HEK293 (cell line): ENCODE measurements at regions not wholly inside any gene's neighbourhood (a gene's known extent, or its start where the extent isn't known, plus 50 kb on each side); places are given as distances from the start of the nearest gene placed in this dataset.

Experiments used
- GLI4 ChIP-seq: fragments of 450-650 bp; formaldehyde crosslinking; IDR thresholded peaks from 2 replicates; pipeline ENCODE4 v1.5.1; 2016; ENCODE audit warnings: missing biosample characterization, missing genetic modification characterization
- GLIS1 ChIP-seq: fragments of 450-650 bp; formaldehyde crosslinking; IDR thresholded peaks from 2 replicates; pipeline ENCODE4 v1.5.1; 2016; ENCODE audit warnings: missing biosample characterization, missing genetic modification characterization
- GLIS2 ChIP-seq: fragments of 450-650 bp; formaldehyde crosslinking; IDR thresholded peaks from 2 replicates; pipeline ENCODE4 v1.5.1; 2016; ENCODE audit warnings: missing biosample characterization, missing genetic modification characterization
- HOXD13 ChIP-seq: sonication (generic); formaldehyde crosslinking; IDR thresholded peaks from 2 replicates; pipeline ENCODE4 v1.8.0; 2022; ENCODE audit warnings: missing genetic modification reagents, borderline replicate concordance
- KLF8 ChIP-seq: fragments of 450-650 bp; formaldehyde crosslinking; IDR thresholded peaks from 2 replicates; pipeline ENCODE4 v1.5.1; 2016; ENCODE audit warnings: missing biosample characterization, missing genetic modification characterization
- MZF1 ChIP-seq: fragments of 450-650 bp; formaldehyde crosslinking; IDR thresholded peaks from 2 replicates; pipeline ENCODE4 v1.5.1; 2017; ENCODE audit warnings: missing biosample characterization, missing genetic modification characterization, borderline replicate concordance
- SALL2 ChIP-seq: fragments of 450-650 bp; formaldehyde crosslinking; IDR thresholded peaks from 2 replicates; pipeline ENCODE4 v1.5.0; 2017; ENCODE audit warnings: missing biosample characterization, mild to moderate bottlenecking, missing genetic modification characterization, borderline replicate concordance
- SCRT1 ChIP-seq: fragments of 450-650 bp; formaldehyde crosslinking; IDR thresholded peaks from 2 replicates; pipeline ENCODE4 v1.5.1; 2016; ENCODE audit warnings: missing biosample characterization, missing genetic modification characterization, borderline replicate concordance
- SCRT2 ChIP-seq: fragments of 450-650 bp; formaldehyde crosslinking; IDR thresholded peaks from 2 replicates; pipeline ENCODE4 v1.5.1; 2016; ENCODE audit warnings: missing biosample characterization, missing genetic modification characterization
- SP2 ChIP-seq: fragments of 450-650 bp; formaldehyde crosslinking; IDR thresholded peaks from 2 replicates; pipeline ENCODE4 v1.5.1; 2016; ENCODE audit warnings: missing biosample characterization, missing genetic modification characterization
- TCF7L2 ChIP-seq: IDR thresholded peaks from 2 replicates; pipeline ENCODE4 v1.6.1; 2011; ENCODE audit warnings: low read depth, mild to moderate bottlenecking, inconsistent platforms, low read length, moderate library complexity, borderline replicate concordance
- YY2 ChIP-seq: fragments of 450-650 bp; formaldehyde crosslinking; IDR thresholded peaks from 2 replicates; pipeline ENCODE4 v1.5.1; 2016; ENCODE audit warnings: missing biosample characterization, missing genetic modification characterization
- ZBTB20 ChIP-seq: fragments of 450-650 bp; formaldehyde crosslinking; IDR thresholded peaks from 2 replicates; pipeline ENCODE4 v1.5.1; 2016; ENCODE audit warnings: missing biosample characterization, missing genetic modification characterization
- ZFHX2 ChIP-seq: fragments of 450-650 bp; formaldehyde crosslinking; conservative IDR thresholded peaks from 2 replicates; pipeline ENCODE4 v1.5.1; 2016; ENCODE audit warnings: missing biosample characterization, missing genetic modification characterization
- ZFP3 ChIP-seq: fragments of 450-650 bp; formaldehyde crosslinking; IDR thresholded peaks from 2 replicates; pipeline ENCODE4 v1.5.1; 2016; ENCODE audit warnings: low read depth, missing biosample characterization, missing genetic modification characterization
- ZNF114 ChIP-seq: fragments of 450-650 bp; formaldehyde crosslinking; IDR thresholded peaks from 2 replicates; pipeline ENCODE4 v1.5.0; 2017; ENCODE audit warnings: missing biosample characterization, missing genetic modification characterization
- ZNF121 ChIP-seq: fragments of 450-650 bp; formaldehyde crosslinking; IDR thresholded peaks from 2 replicates; pipeline ENCODE4 v1.5.1; 2016; ENCODE audit warnings: missing biosample characterization, missing genetic modification characterization
- ZNF146 ChIP-seq: fragments of 450-650 bp; formaldehyde crosslinking; IDR thresholded peaks from 2 replicates; pipeline ENCODE4 v1.5.1; 2016; ENCODE audit warnings: missing biosample characterization, missing genetic modification characterization
- ZNF202 ChIP-seq: fragments of 450-650 bp; formaldehyde crosslinking; IDR thresholded peaks from 2 replicates; pipeline ENCODE4 v1.5.1; 2016; ENCODE audit warnings: missing biosample characterization, missing genetic modification characterization, borderline replicate concordance
- ZNF211 ChIP-seq: fragments of 450-650 bp; formaldehyde crosslinking; IDR thresholded peaks from 2 replicates; pipeline ENCODE4 v1.5.1; 2016; ENCODE audit warnings: low read depth, missing biosample characterization, missing genetic modification characterization
- ZNF221 ChIP-seq: fragments of 450-650 bp; formaldehyde crosslinking; IDR thresholded peaks from 2 replicates; pipeline ENCODE4 v1.5.1; 2017; ENCODE audit warnings: missing biosample characterization, missing genetic modification characterization, borderline replicate concordance
- ZNF223 ChIP-seq: fragments of 450-650 bp; formaldehyde crosslinking; IDR thresholded peaks from 2 replicates; pipeline ENCODE4 v1.5.1; 2016; ENCODE audit warnings: missing biosample characterization, missing genetic modification characterization
- ZNF24 ChIP-seq: fragments of 450-650 bp; formaldehyde crosslinking; IDR thresholded peaks from 2 replicates; pipeline ENCODE4 v1.5.1; 2016; ENCODE audit warnings: missing biosample characterization, missing genetic modification characterization
- ZNF248 ChIP-seq: fragments of 450-650 bp; formaldehyde crosslinking; IDR thresholded peaks from 2 replicates; pipeline ENCODE4 v1.5.1; 2017; ENCODE audit warnings: missing biosample characterization, missing genetic modification characterization
- ZNF274 ChIP-seq, 2 experiments: fragments of 200-500 bp in 1 of 2; fragments of 450-650 bp in 1 of 2; sonication (Bioruptor generic) in 1 of 2; formaldehyde crosslinking in 1 of 2; IDR thresholded peaks; 2 replicates each; pipeline versions ENCODE4 v1.5.1 to v1.6.1; 2014 to 2016; ENCODE audit warnings: borderline replicate concordance in 1 of 2, inconsistent platforms in 1 of 2, low read length in 1 of 2, missing biosample characterization in 1 of 2, missing genetic modification characterization in 1 of 2
- ZNF302 ChIP-seq: fragments of 450-650 bp; formaldehyde crosslinking; IDR thresholded peaks from 2 replicates; pipeline ENCODE4 v1.5.1; 2016; ENCODE audit warnings: missing biosample characterization, missing genetic modification characterization, low read depth
- ZNF391 ChIP-seq: fragments of 450-650 bp; formaldehyde crosslinking; IDR thresholded peaks from 2 replicates; pipeline ENCODE4 v1.5.1; 2016; ENCODE audit warnings: low read depth, missing biosample characterization, missing genetic modification characterization, borderline replicate concordance
- ZNF423 ChIP-seq: fragments of 450-650 bp; formaldehyde crosslinking; IDR thresholded peaks from 2 replicates; pipeline ENCODE4 v1.5.1; 2016; ENCODE audit warnings: missing biosample characterization, missing genetic modification characterization
- ZNF510 ChIP-seq: fragments of 450-650 bp; formaldehyde crosslinking; IDR thresholded peaks from 2 replicates; pipeline ENCODE4 v1.5.1; 2018; ENCODE audit warnings: mild to moderate bottlenecking, missing genetic modification characterization, missing biosample characterization; ENCODE audit not compliant: insufficient replicate concordance
- ZNF529 ChIP-seq: fragments of 450-650 bp; formaldehyde crosslinking; IDR thresholded peaks from 2 replicates; pipeline ENCODE4 v1.5.1; 2017; ENCODE audit warnings: missing genetic modification characterization, missing biosample characterization; ENCODE audit not compliant: insufficient replicate concordance
- ZNF555 ChIP-seq: fragments of 450-650 bp; formaldehyde crosslinking; conservative IDR thresholded peaks from 2 replicates; pipeline ENCODE4 v1.5.1; 2017; ENCODE audit warnings: missing biosample characterization, mild to moderate bottlenecking, missing genetic modification characterization, inconsistent platforms
- ZNF571 ChIP-seq: fragments of 450-650 bp; formaldehyde crosslinking; IDR thresholded peaks from 2 replicates; pipeline ENCODE4 v1.5.0; 2017; ENCODE audit warnings: missing biosample characterization, missing genetic modification characterization
- ZNF629 ChIP-seq: fragments of 450-650 bp; formaldehyde crosslinking; IDR thresholded peaks from 2 replicates; pipeline ENCODE4 v1.5.1; 2017; ENCODE audit warnings: missing biosample characterization, missing genetic modification characterization
- ZNF768 ChIP-seq: fragments of 450-650 bp; formaldehyde crosslinking; IDR thresholded peaks from 2 replicates; pipeline ENCODE4 v1.5.1; 2018; ENCODE audit warnings: missing biosample characterization, mild to moderate bottlenecking, missing genetic modification characterization
- TF ChIP-seq, protein P1 (sequence below): fragments of 450-650 bp; formaldehyde crosslinking; IDR thresholded peaks from 2 replicates; pipeline ENCODE4 v1.5.1; 2016; ENCODE audit warnings: missing biosample characterization, missing genetic modification characterization
- TF ChIP-seq, protein P2 (sequence below): fragments of 450-650 bp; formaldehyde crosslinking; IDR thresholded peaks from 2 replicates; pipeline ENCODE4 v1.5.1; 2016; ENCODE audit warnings: missing biosample characterization, missing genetic modification characterization, low read depth
- TF ChIP-seq, protein P3 (sequence below): fragments of 450-650 bp; formaldehyde crosslinking; IDR thresholded peaks from 2 replicates; pipeline ENCODE4 v1.5.1; 2017; ENCODE audit warnings: missing biosample characterization, missing genetic modification characterization

DNA sequence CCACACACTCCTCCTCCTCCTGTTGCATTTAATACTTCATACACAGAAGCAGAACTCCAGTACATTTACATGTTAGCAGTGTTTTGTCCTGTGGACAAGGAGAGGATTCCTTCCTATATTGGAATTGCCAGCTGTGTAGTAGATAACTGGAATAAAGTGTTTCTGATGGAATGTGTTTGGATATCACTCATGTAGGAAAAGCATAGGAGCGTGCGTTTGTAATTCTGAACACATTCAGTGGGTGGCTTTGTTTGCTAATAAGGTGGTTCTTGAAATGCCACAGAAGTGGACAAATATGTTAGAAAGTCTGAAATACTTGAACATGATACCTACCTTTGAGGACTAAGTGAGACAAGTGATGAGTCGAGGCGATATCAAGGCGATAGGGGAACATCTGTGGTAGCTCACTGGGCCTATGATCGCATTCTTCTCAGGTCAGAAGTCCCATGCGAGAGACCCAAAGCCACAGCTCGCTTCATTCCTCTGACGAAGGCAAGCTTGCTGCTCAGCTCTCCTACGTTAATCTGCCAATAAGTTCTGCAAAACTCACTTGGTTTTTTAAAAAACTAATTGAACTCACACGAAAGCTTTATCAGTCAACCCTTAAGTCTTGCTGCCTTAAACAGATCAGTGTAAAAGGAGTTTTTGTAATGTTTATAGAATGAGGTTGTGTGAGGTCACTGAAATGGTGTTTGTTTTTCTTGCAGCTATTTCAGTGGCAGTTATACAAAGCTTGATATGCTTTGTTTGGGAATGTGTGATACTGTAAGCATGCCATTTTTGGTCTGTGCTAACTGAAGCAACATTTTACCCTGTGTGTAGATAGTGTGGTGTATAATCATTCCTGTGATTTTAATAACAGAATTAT is 159.9 kb downstream of the SOX4 start (continued):
- TF ChIP-seq ZNF202 (tag by site-specific recombination) (no peak), ZFP3 (tag by site-specific recombination) (no peak), ZNF768 (tag by site-specific recombination) (no peak), ZBTB20 (tag by site-specific recombination) (no peak), MZF1 (tag by site-specific recombination) (0 out of 2 replicates have a peak, but pooled peaks have one; percentile 43), ZNF629 (tag by site-specific recombination) (peak; percentile 88), SP2 (tag by site-specific recombination) (no peak), ZNF510 (tag by site-specific recombination) (no peak), ZNF391 (tag by site-specific recombination) (no peak), SALL2 (no peak), GLIS1 (tag by site-specific recombination) (no peak), ZNF121 (tag by site-specific recombination) (no peak), YY2 (tag by site-specific recombination) (no peak), ZNF221 (tag by site-specific recombination) (no peak), ZNF555 (tag by site-specific recombination) (no peak), HOXD13 (CRISPR knock-in tag) (no peak), SCRT2 (tag by site-specific recombination) (peak; percentile 88), ZNF211 (no peak), GLIS2 (tag by site-specific recombination) (no peak), TCF7L2 (no peak), ZNF274 (IDR thresholded peaks at IDR 0.05; ENCODE audit: low read length) (no peak), ZNF274 (tag by site-specific recombination; IDR thresholded peaks at IDR 0.05; ENCODE audit: borderline replicate concordance) (no peak), GLI4 (tag by site-specific recombination) (no peak), ZNF248 (tag by site-specific recombination) (no peak), ZNF423 (tag by site-specific recombination) (no peak), ZNF302 (tag by site-specific recombination) (no peak), SCRT1 (tag by site-specific recombination) (0 out of 2 replicates have a peak, but pooled peaks have one; percentile 29), ZFHX2 (0 out of 2 replicates have a peak, but pooled peaks have one; percentile 27), ZNF146 (tag by site-specific recombination) (no peak), ZNF114 (tag by site-specific recombination) (no peak), ZNF24 (peak; percentile 55; the same call in 1 of the 2 replicates), ZNF571 (tag by site-specific recombination) (no peak), ZNF223 (tag by site-specific recombination) (no peak), ZNF529 (tag by site-specific recombination) (no peak), KLF8 (no peak)
- TF ChIP-seq, protein P1, sequence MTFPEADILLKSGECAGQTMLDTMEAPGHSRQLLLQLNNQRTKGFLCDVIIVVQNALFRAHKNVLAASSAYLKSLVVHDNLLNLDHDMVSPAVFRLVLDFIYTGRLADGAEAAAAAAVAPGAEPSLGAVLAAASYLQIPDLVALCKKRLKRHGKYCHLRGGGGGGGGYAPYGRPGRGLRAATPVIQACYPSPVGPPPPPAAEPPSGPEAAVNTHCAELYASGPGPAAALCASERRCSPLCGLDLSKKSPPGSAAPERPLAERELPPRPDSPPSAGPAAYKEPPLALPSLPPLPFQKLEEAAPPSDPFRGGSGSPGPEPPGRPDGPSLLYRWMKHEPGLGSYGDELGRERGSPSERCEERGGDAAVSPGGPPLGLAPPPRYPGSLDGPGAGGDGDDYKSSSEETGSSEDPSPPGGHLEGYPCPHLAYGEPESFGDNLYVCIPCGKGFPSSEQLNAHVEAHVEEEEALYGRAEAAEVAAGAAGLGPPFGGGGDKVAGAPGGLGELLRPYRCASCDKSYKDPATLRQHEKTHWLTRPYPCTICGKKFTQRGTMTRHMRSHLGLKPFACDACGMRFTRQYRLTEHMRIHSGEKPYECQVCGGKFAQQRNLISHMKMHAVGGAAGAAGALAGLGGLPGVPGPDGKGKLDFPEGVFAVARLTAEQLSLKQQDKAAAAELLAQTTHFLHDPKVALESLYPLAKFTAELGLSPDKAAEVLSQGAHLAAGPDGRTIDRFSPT (tag by site-specific recombination), result no peak
- TF ChIP-seq, protein P2, sequence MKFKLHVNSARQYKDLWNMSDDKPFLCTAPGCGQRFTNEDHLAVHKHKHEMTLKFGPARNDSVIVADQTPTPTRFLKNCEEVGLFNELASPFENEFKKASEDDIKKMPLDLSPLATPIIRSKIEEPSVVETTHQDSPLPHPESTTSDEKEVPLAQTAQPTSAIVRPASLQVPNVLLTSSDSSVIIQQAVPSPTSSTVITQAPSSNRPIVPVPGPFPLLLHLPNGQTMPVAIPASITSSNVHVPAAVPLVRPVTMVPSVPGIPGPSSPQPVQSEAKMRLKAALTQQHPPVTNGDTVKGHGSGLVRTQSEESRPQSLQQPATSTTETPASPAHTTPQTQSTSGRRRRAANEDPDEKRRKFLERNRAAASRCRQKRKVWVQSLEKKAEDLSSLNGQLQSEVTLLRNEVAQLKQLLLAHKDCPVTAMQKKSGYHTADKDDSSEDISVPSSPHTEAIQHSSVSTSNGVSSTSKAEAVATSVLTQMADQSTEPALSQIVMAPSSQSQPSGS, result peak; percentile 75
- TF ChIP-seq, protein P3, sequence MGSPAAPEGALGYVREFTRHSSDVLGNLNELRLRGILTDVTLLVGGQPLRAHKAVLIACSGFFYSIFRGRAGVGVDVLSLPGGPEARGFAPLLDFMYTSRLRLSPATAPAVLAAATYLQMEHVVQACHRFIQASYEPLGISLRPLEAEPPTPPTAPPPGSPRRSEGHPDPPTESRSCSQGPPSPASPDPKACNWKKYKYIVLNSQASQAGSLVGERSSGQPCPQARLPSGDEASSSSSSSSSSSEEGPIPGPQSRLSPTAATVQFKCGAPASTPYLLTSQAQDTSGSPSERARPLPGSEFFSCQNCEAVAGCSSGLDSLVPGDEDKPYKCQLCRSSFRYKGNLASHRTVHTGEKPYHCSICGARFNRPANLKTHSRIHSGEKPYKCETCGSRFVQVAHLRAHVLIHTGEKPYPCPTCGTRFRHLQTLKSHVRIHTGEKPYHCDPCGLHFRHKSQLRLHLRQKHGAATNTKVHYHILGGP (tag by site-specific recombination), result no peak
